ENCODE measurements at regions not wholly inside any gene's neighbourhood (a gene's known extent, or its start where the extent isn't known, plus 50 kb on each side); places are given as distances from the start of the nearest gene placed in this dataset.

DNA sequence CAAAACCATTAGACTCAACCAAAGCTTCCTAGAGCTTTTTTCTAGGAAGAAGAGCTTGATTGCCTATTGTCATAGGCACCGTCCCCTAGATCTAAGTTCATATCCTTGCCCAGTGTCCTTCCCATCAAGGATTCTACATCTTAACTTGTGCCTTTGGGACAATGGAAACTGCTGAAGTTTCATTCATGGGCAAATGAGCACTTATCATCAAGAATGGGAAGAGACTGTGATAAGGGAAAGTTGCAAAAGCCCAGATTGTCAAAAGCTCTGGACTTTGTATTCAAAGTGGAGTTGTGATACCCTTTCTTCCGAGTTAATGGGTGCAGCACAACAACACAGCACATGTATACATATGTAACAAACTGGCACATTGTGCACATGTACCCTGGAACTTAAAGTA, 503.0 kb upstream of the KLHL29 start:
- TF ChIP-seq, protein P1, sequence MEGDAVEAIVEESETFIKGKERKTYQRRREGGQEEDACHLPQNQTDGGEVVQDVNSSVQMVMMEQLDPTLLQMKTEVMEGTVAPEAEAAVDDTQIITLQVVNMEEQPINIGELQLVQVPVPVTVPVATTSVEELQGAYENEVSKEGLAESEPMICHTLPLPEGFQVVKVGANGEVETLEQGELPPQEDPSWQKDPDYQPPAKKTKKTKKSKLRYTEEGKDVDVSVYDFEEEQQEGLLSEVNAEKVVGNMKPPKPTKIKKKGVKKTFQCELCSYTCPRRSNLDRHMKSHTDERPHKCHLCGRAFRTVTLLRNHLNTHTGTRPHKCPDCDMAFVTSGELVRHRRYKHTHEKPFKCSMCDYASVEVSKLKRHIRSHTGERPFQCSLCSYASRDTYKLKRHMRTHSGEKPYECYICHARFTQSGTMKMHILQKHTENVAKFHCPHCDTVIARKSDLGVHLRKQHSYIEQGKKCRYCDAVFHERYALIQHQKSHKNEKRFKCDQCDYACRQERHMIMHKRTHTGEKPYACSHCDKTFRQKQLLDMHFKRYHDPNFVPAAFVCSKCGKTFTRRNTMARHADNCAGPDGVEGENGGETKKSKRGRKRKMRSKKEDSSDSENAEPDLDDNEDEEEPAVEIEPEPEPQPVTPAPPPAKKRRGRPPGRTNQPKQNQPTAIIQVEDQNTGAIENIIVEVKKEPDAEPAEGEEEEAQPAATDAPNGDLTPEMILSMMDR (IDR thresholded peaks at IDR 0.05; ENCODE audit: low read depth, low read length), result no peak
- no peak for TF ChIP-seq EZH2phosphoT487 (IDR thresholded peaks at IDR 0.05; ENCODE audit: low read depth)
